Smooth muscle cell (in vitro differentiated cells): ENCODE measurements at regions not wholly inside any gene's neighbourhood (a gene's known extent, or its start where the extent isn't known, plus 50 kb on each side); places are given as distances from the start of the nearest gene placed in this dataset.

Experiments used
- DNase-seq: peaks from one replicate; lab custom pipeline; 2025; ENCODE audit not compliant: unreplicated experiment; lab: John Stamatoyannopoulos, UW
- H2AFZ ChIP-seq: fragments of 200-600 bp; sonication (generic); 2 replicates; pipeline ENCODE4 v1.6.0; 2016; ENCODE audit warnings: antibody characterized with exemption, low read depth, mild to moderate bottlenecking
- H3F3A ChIP-seq: fragments of 200-600 bp; sonication (generic); 2 replicates; pipeline ENCODE4 v1.6.0; 2017; ENCODE audit warnings: antibody characterized with exemption, low read depth
- H3K27ac ChIP-seq: fragments of 200-600 bp; sonication (generic); 2 replicates; pipeline ENCODE4 v1.5.1; 2016; ENCODE audit warnings: low read depth, mild to moderate bottlenecking
- H3K27me3 ChIP-seq: fragments of 200-600 bp; sonication (generic); 2 replicates; pipeline ENCODE4 v1.6.1; 2016; ENCODE audit warnings: low read depth, mild to moderate bottlenecking
- H3K36me3 ChIP-seq: fragments of 200-600 bp; sonication (generic); 2 replicates; pipeline ENCODE4 v1.5.1; 2016; ENCODE audit warnings: low read depth
- H3K4me1 ChIP-seq: fragments of 200-600 bp; sonication (generic); 2 replicates; pipeline ENCODE4 v1.5.1; 2016; ENCODE audit warnings: low read depth
- H3K4me2 ChIP-seq: fragments of 200-600 bp; sonication (generic); 2 replicates; pipeline ENCODE4 v1.6.0; 2016; ENCODE audit warnings: mild to moderate bottlenecking
- H3K4me3 ChIP-seq: fragments of 200-600 bp; sonication (generic); 2 replicates; pipeline ENCODE4 v1.5.1; 2016; ENCODE audit warnings: mild to moderate bottlenecking
- H3K79me2 ChIP-seq: fragments of 200-600 bp; sonication (generic); 2 replicates; pipeline ENCODE4 v1.6.0; 2016; ENCODE audit warnings: low read depth, mild to moderate bottlenecking
- H3K9ac ChIP-seq: fragments of 200-600 bp; sonication (generic); 2 replicates; pipeline ENCODE4 v1.6.0; 2016; ENCODE audit warnings: low read depth
- H3K9me3 ChIP-seq: fragments of 200-600 bp; sonication (generic); replicated peaks from 2 replicates; pipeline ENCODE4 v1.5.1; 2016; ENCODE audit warnings: low read depth
- H4K20me1 ChIP-seq: fragments of 200-600 bp; sonication (generic); 2 replicates; pipeline ENCODE4 v1.6.0; 2016; ENCODE audit warnings: low read depth
- WGBS: methylation state at CpG from one replicate; pipeline ENCODE4 v1.1.7; 2016; ENCODE audit warnings: low lambda C conversion rate; 5-methylcytosine and 5-hydroxymethylcytosine counted together
- TF ChIP-seq, protein P1 (sequence below): fragments of 200-600 bp; sonication (generic); IDR thresholded peaks from 2 replicates; pipeline ENCODE4 v1.5.1; 2017; ENCODE audit warnings: borderline replicate concordance, mild to moderate bottlenecking, antibody characterized with exemption; ENCODE audit not compliant: insufficient read depth, poor library complexity, severe bottlenecking

DNA sequence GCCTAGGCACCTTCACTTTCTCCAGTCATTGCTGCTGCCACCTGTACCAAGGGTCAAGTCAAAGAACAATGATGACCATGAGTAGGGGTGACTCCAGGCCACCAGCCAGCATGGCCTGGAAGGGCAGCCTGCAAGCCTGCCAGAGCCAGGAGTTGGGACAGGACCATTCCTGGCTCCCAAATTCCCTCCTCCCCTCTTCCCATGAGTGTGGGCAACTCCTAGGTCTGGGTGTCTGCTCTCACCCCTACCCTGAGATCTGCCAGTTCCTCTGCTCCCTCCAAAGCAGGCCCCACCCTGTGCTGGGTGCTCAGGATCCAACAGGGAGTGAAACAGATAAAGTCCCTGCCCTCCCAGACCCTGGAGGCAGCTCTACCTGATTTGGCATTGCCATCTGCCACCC, 125.8 kb upstream of the NANOS1 start:
- Histone ChIP-seq H3K4me1 (peaks cover 6% of the 10 kb centered on the region), H3K4me3 (no peak overlapping the region), H3K9me3 (no peaks in the 10 kb centered on the region), H3F3A (no peaks in the 10 kb centered on the region), H4K20me1 (no peaks in the 10 kb centered on the region), H3K4me2 (no peak overlapping the region), H3K79me2 (no peaks in the 10 kb centered on the region), H3K27me3 (no peaks in the 10 kb centered on the region), H2AFZ (no peak overlapping the region), H3K36me3 (no peaks in the 10 kb centered on the region), H3K27ac (no peak overlapping the region), H3K9ac (no peak overlapping the region)
- TF ChIP-seq, protein P1, sequence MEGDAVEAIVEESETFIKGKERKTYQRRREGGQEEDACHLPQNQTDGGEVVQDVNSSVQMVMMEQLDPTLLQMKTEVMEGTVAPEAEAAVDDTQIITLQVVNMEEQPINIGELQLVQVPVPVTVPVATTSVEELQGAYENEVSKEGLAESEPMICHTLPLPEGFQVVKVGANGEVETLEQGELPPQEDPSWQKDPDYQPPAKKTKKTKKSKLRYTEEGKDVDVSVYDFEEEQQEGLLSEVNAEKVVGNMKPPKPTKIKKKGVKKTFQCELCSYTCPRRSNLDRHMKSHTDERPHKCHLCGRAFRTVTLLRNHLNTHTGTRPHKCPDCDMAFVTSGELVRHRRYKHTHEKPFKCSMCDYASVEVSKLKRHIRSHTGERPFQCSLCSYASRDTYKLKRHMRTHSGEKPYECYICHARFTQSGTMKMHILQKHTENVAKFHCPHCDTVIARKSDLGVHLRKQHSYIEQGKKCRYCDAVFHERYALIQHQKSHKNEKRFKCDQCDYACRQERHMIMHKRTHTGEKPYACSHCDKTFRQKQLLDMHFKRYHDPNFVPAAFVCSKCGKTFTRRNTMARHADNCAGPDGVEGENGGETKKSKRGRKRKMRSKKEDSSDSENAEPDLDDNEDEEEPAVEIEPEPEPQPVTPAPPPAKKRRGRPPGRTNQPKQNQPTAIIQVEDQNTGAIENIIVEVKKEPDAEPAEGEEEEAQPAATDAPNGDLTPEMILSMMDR: no peak
- DNase-seq: no peak

DNA sequence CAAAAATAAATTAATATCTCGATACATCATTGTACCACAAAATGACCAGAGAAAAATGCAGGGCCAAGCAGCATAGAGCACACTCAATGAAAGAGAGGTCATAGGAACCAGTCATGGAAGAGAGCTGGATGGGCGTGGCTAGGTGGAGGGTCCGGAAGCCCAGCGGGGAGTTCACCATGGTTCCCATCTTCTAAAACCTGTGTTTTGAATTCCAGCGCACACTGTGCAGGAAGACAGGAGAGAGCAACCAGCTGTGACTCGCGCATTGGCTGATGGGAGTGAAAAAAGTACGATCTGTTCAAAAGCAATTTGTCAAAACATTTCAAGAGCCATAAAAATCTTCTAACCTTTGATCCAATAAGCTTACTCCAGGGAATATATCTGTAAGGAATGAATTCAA, 125.2 kb upstream of the NANOS1 start:
- Histone ChIP-seq H3K4me2 (no peak overlapping the region), H3K4me1 (peaks cover 6% of the 10 kb centered on the region), H3K9ac (no peak overlapping the region), H3K4me3 (no peak overlapping the region), H3K79me2 (no peaks in the 10 kb centered on the region), H3K9me3 (no peaks in the 10 kb centered on the region), H3K36me3 (no peaks in the 10 kb centered on the region), H4K20me1 (no peaks in the 10 kb centered on the region), H3K27ac (no peak overlapping the region), H3F3A (no peaks in the 10 kb centered on the region), H2AFZ (no peak overlapping the region), H3K27me3 (no peaks in the 10 kb centered on the region)
- TF ChIP-seq, protein P1: no peak
- WGBS: 89% methylated on average over 8 of the region's 8 CpGs
- no peak for DNase-seq

DNA sequence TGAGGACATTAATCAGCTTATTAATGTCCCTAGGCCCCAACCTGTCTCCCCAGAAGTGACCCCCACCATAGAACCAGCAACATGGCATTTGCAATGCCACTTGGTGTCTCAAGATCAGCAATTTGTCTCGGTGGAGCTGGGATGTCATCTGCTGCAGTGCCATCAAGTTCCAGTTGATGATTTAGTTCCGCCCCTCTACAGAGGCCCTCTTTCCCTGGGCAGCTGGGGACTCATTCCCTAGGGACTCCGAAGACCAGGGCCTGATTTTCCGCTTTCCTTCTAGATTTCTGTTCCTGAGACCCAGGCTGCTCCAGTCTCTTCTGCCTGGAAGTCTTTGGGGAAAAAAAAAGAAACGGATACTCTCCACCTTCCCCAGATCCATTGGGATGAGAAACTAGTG, 122.5 kb upstream of the NANOS1 start:
- Histone ChIP-seq H3K9me3 (no peaks in the 10 kb centered on the region), H3K4me1 (peaks cover 1% of the 10 kb centered on the region), H3K9ac (no peak overlapping the region), H3K4me3 (no peak overlapping the region), H3K27me3 (no peaks in the 10 kb centered on the region), H3K27ac (no peak overlapping the region), H3K4me2 (no peak overlapping the region), H2AFZ (no peak overlapping the region), H3K79me2 (no peaks in the 10 kb centered on the region), H4K20me1 (no peaks in the 10 kb centered on the region), H3K36me3 (no peaks in the 10 kb centered on the region), H3F3A (no peaks in the 10 kb centered on the region)
- TF ChIP-seq, protein P1: no peak
- 91% methylated on average over 5 of the region's 5 CpGs for WGBS
- no peak for DNase-seq

DNA sequence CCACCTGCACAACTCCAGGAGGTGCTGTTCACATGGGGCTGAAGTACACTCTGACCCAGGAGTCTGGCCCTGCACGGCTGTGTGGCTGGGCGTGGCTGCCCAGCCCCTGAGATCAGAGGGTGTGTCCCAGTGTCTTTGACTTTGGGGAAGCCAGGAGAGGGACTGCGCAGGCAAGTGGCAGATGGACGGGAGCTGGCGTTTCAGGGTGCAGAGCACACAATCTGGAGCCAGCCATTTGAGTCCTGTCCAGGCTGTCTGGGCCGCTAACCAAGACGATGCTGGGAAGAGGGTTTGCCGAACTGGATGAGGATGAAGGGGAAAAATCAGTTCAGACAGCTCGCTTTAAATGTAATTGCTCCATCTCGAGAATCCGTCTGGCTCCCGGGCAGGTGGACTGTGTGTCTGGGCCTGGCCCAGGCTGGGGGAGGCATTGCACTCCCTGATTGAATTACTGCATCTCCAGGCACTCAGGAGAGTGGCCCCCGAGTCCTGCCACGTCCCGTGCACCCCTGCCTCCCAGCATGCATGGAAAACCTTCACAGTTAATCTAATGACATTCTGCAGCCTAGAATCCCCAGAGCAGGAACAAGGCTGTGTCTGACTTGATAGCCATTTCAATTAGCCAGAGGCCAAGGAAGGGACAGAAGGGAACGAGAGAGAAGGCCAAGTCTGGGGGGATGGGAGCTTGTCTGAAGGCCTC, 120.8 kb upstream of the NANOS1 start:
- no peak overlapping the region for H3K4me3 ChIP-seq
- DNase-seq: no peak
- H3K9me3 ChIP-seq: no peaks in the 10 kb centered on the region
- WGBS: 87% methylated on average over 16 of the region's 16 CpGs
- H3K4me1 ChIP-seq: no peaks in the 10 kb centered on the region
- no peaks in the 10 kb centered on the region for H3K27me3 ChIP-seq
- H3F3A ChIP-seq: no peaks in the 10 kb centered on the region
- no peaks in the 10 kb centered on the region for H3K36me3 ChIP-seq
- H3K79me2 ChIP-seq: no peaks in the 10 kb centered on the region
- H2AFZ ChIP-seq: no peak overlapping the region
- no peaks in the 10 kb centered on the region for H4K20me1 ChIP-seq
- TF ChIP-seq, protein P1: no peak
- H3K9ac ChIP-seq: no peak overlapping the region
- H3K4me2 ChIP-seq: no peak overlapping the region
- no peak overlapping the region for H3K27ac ChIP-seq
